Astrocyte (in vitro differentiated cells and primary cell): ENCODE measurements at regions not wholly inside any gene's neighbourhood (a gene's known extent, or its start where the extent isn't known, plus 50 kb on each side); places are given as distances from the start of the nearest gene placed in this dataset.

Source experiments
- CTCF ChIP-seq: IDR thresholded peaks from 2 replicates; pipeline ENCODE4 v1.5.1; 2011; ENCODE audit warnings: low read depth, mild to moderate bottlenecking, inconsistent platforms, low read length, moderate library complexity; ENCODE audit not compliant: insufficient read depth
- EZH2 ChIP-seq: IDR thresholded peaks from 2 replicates; pipeline ENCODE4 v1.6.1; 2012; ENCODE audit warnings: mild to moderate bottlenecking, low read length, inconsistent platforms; ENCODE audit not compliant: insufficient read depth

DNA sequence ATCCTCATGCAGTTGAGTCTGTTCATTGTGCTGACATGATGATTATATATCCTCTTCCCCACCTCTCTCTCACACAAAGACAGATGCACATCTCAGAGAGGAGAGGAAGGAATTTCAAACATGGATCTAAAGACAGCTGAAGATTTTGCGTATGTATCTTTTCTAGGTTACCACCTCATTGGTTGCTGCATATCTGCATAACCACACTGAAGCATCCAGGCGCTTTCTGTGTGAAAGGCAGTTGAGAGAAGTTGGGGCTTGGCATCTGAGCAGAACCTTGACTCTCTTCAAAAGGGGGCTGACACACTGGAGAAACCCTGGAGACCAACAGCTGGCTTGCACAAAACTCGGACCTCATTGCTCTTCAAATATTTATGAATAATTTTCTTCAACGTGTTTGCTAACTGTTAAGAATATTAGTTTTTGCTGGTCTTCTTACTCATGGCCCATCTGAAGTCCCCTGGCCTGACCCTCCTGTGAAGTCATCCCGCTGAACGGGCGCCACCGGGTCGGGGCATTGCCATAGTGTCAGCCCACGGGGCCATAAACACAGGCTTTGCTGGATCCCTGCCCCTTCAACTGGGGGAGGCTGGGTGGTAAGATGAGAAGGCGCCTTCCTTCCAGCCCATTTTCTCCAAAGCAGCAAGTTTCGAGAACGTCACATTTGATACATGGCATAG lies 593.2 kb upstream of the CLINT1 start:
- no peak for TF ChIP-seq CTCF
- TF ChIP-seq EZH2, result no peak
